COLO829 (cell line): ENCODE measurements at regions not wholly inside any gene's neighbourhood (a gene's known extent, or its start where the extent isn't known, plus 50 kb on each side); places are given as distances from the start of the nearest gene placed in this dataset.
"Not testable (repeated sequence)": the region's sequence is repeated elsewhere in the genome, so short reads cannot be mapped to it uniquely, and the experiment has no call there.

Source experiments
- DNase-seq: peaks from one replicate; pipeline ENCODE4 v3.0.0; 2012; ENCODE audit warnings: low spot score

- no peak for DNase-seq
These were observed 239.1 kb upstream of the ARID2 start for GRCh38 chr12:45490232-45490881.

- no peak for DNase-seq
These were observed 235.2 kb upstream of the ARID2 start for GRCh38 chr12:45494279-45494678.

GRCh38 chr12:45498645-45499044, 230.9 kb upstream of the ARID2 start:
- no peak for DNase-seq

- no peak for DNase-seq
These were observed 226.9 kb upstream of the ARID2 start for GRCh38 chr12:45502481-45503128.

- peak; percentile 86 for DNase-seq
These were observed 225.6 kb upstream of the ARID2 start for GRCh38 chr12:45503899-45504298.

- DNase-seq = no peak
These were observed 225.0 kb upstream of the ARID2 start for GRCh38 chr12:45504316-45505010.

GRCh38 chr12:45509187-45509586, 220.3 kb upstream of the ARID2 start:
- DNase-seq = no peak

- DNase-seq = no peak
These were observed 219.9 kb upstream of the ARID2 start for GRCh38 chr12:45509621-45510020.

- no peak for DNase-seq
These were observed 212.1 kb upstream of the ARID2 start for GRCh38 chr12:45517381-45517780.

GRCh38 chr12:45518291-45519235, 210.9 kb upstream of the ARID2 start:
- no peak for DNase-seq

GRCh38 chr12:45522227-45522626, 207.3 kb upstream of the ARID2 start:
- no peak for DNase-seq

- DNase-seq = not testable (repeated sequence)
These were observed 202.7 kb upstream of the ARID2 start for GRCh38 chr12:45526823-45527222.

- DNase-seq = no peak
These were observed 197.4 kb upstream of the ARID2 start for GRCh38 chr12:45532113-45532512.

- DNase-seq = no peak
These were observed 193.8 kb upstream of the ARID2 start for GRCh38 chr12:45535610-45536180.

- no peak for DNase-seq
These were observed 193.2 kb upstream of the ARID2 start for GRCh38 chr12:45536284-45536683.

GRCh38 chr12:45540661-45541341, 188.7 kb upstream of the ARID2 start:
- DNase-seq = no peak

GRCh38 chr12:45543887-45544286, 185.6 kb upstream of the ARID2 start:
- peak; percentile 79 for DNase-seq

GRCh38 chr12:45546545-45546944, 183.0 kb upstream of the ARID2 start:
- DNase-seq = no peak

- no peak for DNase-seq
These were observed 182.4 kb upstream of the ARID2 start for GRCh38 chr12:45547132-45547531.

GRCh38 chr12:45547822-45548221, 181.7 kb upstream of the ARID2 start:
- no peak for DNase-seq

GRCh38 chr12:45548426-45548825, 181.1 kb upstream of the ARID2 start:
- no peak for DNase-seq
